ENCODE measurements at regions not wholly inside any gene's neighbourhood (a gene's known extent, or its start where the extent isn't known, plus 50 kb on each side); places are given as distances from the start of the nearest gene placed in this dataset.
A peak's percentile ranks its signal among the peaks of the same experiment; 100 is the strongest.

GRCh38 chr16:86740906-86741799 lies 162.8 kb downstream of the FOXL1 start (continued):
- no peak for TF ChIP-seq ZNF148 (tag by site-specific recombination; IDR thresholded peaks at IDR 0.05; ENCODE audit: borderline replicate concordance)
- TF ChIP-seq ZNF274 (IDR thresholded peaks at IDR 0.05; ENCODE audit: low read length): no peak
- no peak for TF ChIP-seq ZNF274 (tag by site-specific recombination; IDR thresholded peaks at IDR 0.05; ENCODE audit: borderline replicate concordance)
- no peak for TF ChIP-seq ZNF654 (tag by site-specific recombination; IDR thresholded peaks at IDR 0.05; ENCODE audit: low read depth)
- TF ChIP-seq PRDM1 (tag by site-specific recombination; IDR thresholded peaks at IDR 0.05): no peak; the same call in 1 of the 2 replicates
- TF ChIP-seq ZSCAN16 (tag by site-specific recombination; IDR thresholded peaks at IDR 0.05): no peak
- TF ChIP-seq ZEB2 (tag by site-specific recombination; IDR thresholded peaks at IDR 0.05): peak; percentile 63; the same call in 1 of the 2 replicates
- TF ChIP-seq OVOL3 (tag by site-specific recombination; IDR thresholded peaks at IDR 0.05): no peak
- TF ChIP-seq ZNF692 (tag by site-specific recombination; IDR thresholded peaks at IDR 0.05): 0 out of 2 replicates have a peak, but pooled peaks have one; percentile 30

GRCh38 chr16:86747761-86748160 lies 169.4 kb downstream of the FOXL1 start:
- ChIA-PET POLR2A (no interaction called here), CTCF (no interaction called here)
- TF ChIP-seq ZBTB1 (tag by site-specific recombination; IDR thresholded peaks at IDR 0.05) (no peak), ZBTB11 (tag by site-specific recombination; conservative IDR thresholded peaks at IDR 0.05; ENCODE audit: low read depth) (no peak), KLF8 (tag by site-specific recombination; IDR thresholded peaks at IDR 0.05) (no peak), PRDM2 (tag by site-specific recombination; IDR thresholded peaks at IDR 0.05; ENCODE audit: borderline replicate concordance) (no peak), ZBTB48 (tag by site-specific recombination; IDR thresholded peaks at IDR 0.05) (no peak), ZNF133 (tag by site-specific recombination; IDR thresholded peaks at IDR 0.05) (no peak), ZNF350 (tag by site-specific recombination; IDR thresholded peaks at IDR 0.05) (no peak), PRDM4 (tag by site-specific recombination; IDR thresholded peaks at IDR 0.05) (no peak), ZNF174 (tag by site-specific recombination; IDR thresholded peaks at IDR 0.05) (no peak), RBAK (tag by site-specific recombination; IDR thresholded peaks at IDR 0.05) (no peak), ZNF132 (tag by site-specific recombination; IDR thresholded peaks at IDR 0.05; ENCODE audit: borderline replicate concordance) (no peak)

More at GRCh38 chr16:86747761-86748160, 169.4 kb downstream of the FOXL1 start:
- no peak overlapping the region for H3K4me3 ChIP-seq (ENCODE audit: low read depth, low read length)
- H3K27ac ChIP-seq (ENCODE audit: extremely low read depth, low read depth, low read length): no peak overlapping the region
- H3K4me1 ChIP-seq (ENCODE audit: control insufficient read depth, insufficient read depth, low read length): no peaks in the 10 kb centered on the region
- H3K9me3 ChIP-seq (ENCODE audit: control insufficient read depth, insufficient read depth, low read depth, low read length): no peaks in the 10 kb centered on the region
- no peaks in the 10 kb centered on the region for H3K36me3 ChIP-seq (ENCODE audit: control insufficient read depth in 2 of 2, insufficient read depth in 1 of 2, low read length in 2 of 2)
